HepG2 (cell line): ENCODE measurements at regions not wholly inside any gene's neighbourhood (a gene's known extent, or its start where the extent isn't known, plus 50 kb on each side); places are given as distances from the start of the nearest gene placed in this dataset.

Source experiments
- ATAC-seq: fragments of 200-7000 bp; cut with Tn5 transposase; 3 replicates; pipeline ENCODE4 v1.9.1; 2020; ENCODE audit warnings: mild to moderate bottlenecking, moderate library complexity
- BruUV-seq: library from RNA; stranded (reverse); fragments of 400-500 nt; replicated peaks from 2 replicates; lab custom pipeline; 2021; lab: Mats Ljungman, UMichigan
- CTCF ChIA-PET: fragments of 300-600 bp; formaldehyde crosslinking; extraction: SDS; loops from one replicate; lab custom pipeline; 2021; ENCODE audit warnings: low total read pairs, inconsistent platforms, low intra/inter-chr PET ratio; lab: Yijun Ruan, JAX
- POLR2A ChIA-PET: fragments of 350-600 bp; sonication (Branson Sonifier 250); formaldehyde crosslinking; loops from one replicate; lab custom pipeline; 2020; ENCODE audit warnings: antibody characterized with exemption, inconsistent platforms; lab: Yijun Ruan, JAX
- DNase-seq: peaks from one replicate; pipeline ENCODE4 v3.0.0-alpha.2; 2015; ENCODE audit warnings: low spot score
- FAIRE-seq: peaks from 3 replicates; lab custom pipeline; 2011; peaks lifted over from hg19 to GRCh38; lab: Jason Lieb, UNC
- H2AFZ ChIP-seq: one replicate; pipeline ENCODE4 v1.6.1; 2011; ENCODE audit warnings: low read length, inconsistent platforms
- H3K27ac ChIP-seq: fragments of 300-600 bp; 3 replicates; pipeline ENCODE4 v1.8.0; 2011; ENCODE audit warnings: mixed run types, mild to moderate bottlenecking, mixed read lengths, low read length, inconsistent platforms; ENCODE audit not compliant: insufficient read depth; ENCODE audit errors: extremely low read length
- H3K27me3 ChIP-seq, 2 experiments: fragments of 200-600 bp in 1 of 2; 2 replicates in 1 of 2; 3 replicates in 1 of 2; pipeline versions ENCODE4 v1.6.0 to v1.8.0; 2011; ENCODE audit warnings: low read length in 2 of 2, mild to moderate bottlenecking in 2 of 2, moderate library complexity in 2 of 2, inconsistent platforms in 1 of 2; ENCODE audit not compliant: insufficient read depth in 2 of 2, control insufficient read depth in 1 of 2
- H3K36me3 ChIP-seq, 2 experiments: fragments of 200-600 bp in 1 of 2; replicated peaks in 1 of 2; 2 replicates in 1 of 2; 3 replicates in 1 of 2; pipeline versions ENCODE4 v1.5.1 to v1.8.0; 2011; ENCODE audit warnings: low read length in 2 of 2, inconsistent platforms in 1 of 2; ENCODE audit not compliant: insufficient read depth in 2 of 2, control insufficient read depth in 1 of 2
- H3K4me1 ChIP-seq: 2 replicates; pipeline ENCODE4 v1.5.1; 2012; ENCODE audit warnings: low read length, inconsistent platforms; ENCODE audit not compliant: insufficient read depth
- H3K4me2 ChIP-seq: 2 replicates; pipeline ENCODE4 v1.6.0; 2011; ENCODE audit warnings: low read depth, low read length, inconsistent platforms
- H3K4me3 ChIP-seq, 3 experiments: fragments of 200-600 bp in 1 of 3; sonication (generic), shearing (Covaris generic) in 1 of 3; replicated peaks in 1 of 3; 2 replicates each; pipeline ENCODE4 v1.5.1; 2011 to 2016; ENCODE audit warnings: low read length in 3 of 3, inconsistent platforms in 2 of 3, low read depth in 2 of 3, mild to moderate bottlenecking in 2 of 3, control low read depth in 1 of 3, mixed read lengths in 1 of 3; ENCODE audit not compliant: insufficient read depth in 1 of 3
- H3K79me2 ChIP-seq: one replicate; pipeline ENCODE4 v1.6.1; 2011; ENCODE audit warnings: low read length, inconsistent platforms; ENCODE audit not compliant: insufficient read depth
- H3K9ac ChIP-seq: 2 replicates; pipeline ENCODE4 v1.6.0; 2011; ENCODE audit warnings: mild to moderate bottlenecking, low read depth, low read length, inconsistent platforms; ENCODE audit not compliant: insufficient read depth
- H3K9me3 ChIP-seq: 2 replicates; pipeline ENCODE4 v1.5.1; 2012; ENCODE audit warnings: mild to moderate bottlenecking, low read length
- H4K20me1 ChIP-seq: 2 replicates; pipeline ENCODE4 v1.6.0; 2011; ENCODE audit warnings: inconsistent platforms, mild to moderate bottlenecking, low read length, moderate library complexity; ENCODE audit not compliant: insufficient read depth
- EHMT2 ChIP-seq: fragments of 200-600 bp; sonication (generic); IDR thresholded peaks from 2 replicates; pipeline ENCODE4 v1.7.0; 2017; ENCODE audit warnings: antibody characterized with exemption, low read depth, low read length, borderline replicate concordance
- FOXP4 ChIP-seq: sonication (generic); formaldehyde crosslinking; IDR thresholded peaks from 2 replicates; pipeline ENCODE4 v1.4.0; 2020; ENCODE audit warnings: missing genetic modification reagents
- MZF1 ChIP-seq: sonication (generic); formaldehyde crosslinking; IDR thresholded peaks from 2 replicates; pipeline ENCODE4 v1.8.1; 2023; ENCODE audit warnings: mild to moderate bottlenecking, missing genetic modification reagents, borderline replicate concordance
- NCOR1 ChIP-seq: fragments of 200-600 bp; sonication (generic); IDR thresholded peaks from 2 replicates; pipeline ENCODE4 v1.7.0; 2017; ENCODE audit warnings: antibody characterized with exemption, low read length, borderline replicate concordance
- NFE2 ChIP-seq: sonication (generic); formaldehyde crosslinking; IDR thresholded peaks from 2 replicates; pipeline ENCODE4 v1.4.0; 2020; ENCODE audit warnings: missing genetic modification reagents
- PLSCR1 ChIP-seq: sonication (generic); formaldehyde crosslinking; IDR thresholded peaks from 2 replicates; pipeline ENCODE4 v1.5.0; 2020; ENCODE audit warnings: missing genetic modification reagents, mild to moderate bottlenecking, borderline replicate concordance
- SIX1 ChIP-seq: sonication (generic); formaldehyde crosslinking; IDR thresholded peaks from 2 replicates; pipeline ENCODE4 v1.4.0; 2020; ENCODE audit warnings: missing genetic modification reagents, borderline replicate concordance
- SRSF9 ChIP-seq: fragments of 200-400 bp; formaldehyde crosslinking; IDR thresholded peaks from 2 replicates; pipeline ENCODE4 v1.6.1; 2018; ENCODE audit warnings: borderline replicate concordance, mild to moderate bottlenecking, low read depth, low read length; ENCODE audit not compliant: insufficient read depth, poor library complexity, severe bottlenecking
- THAP11 ChIP-seq: IDR thresholded peaks from 2 replicates; pipeline ENCODE4 v1.6.1; 2016; ENCODE audit warnings: missing biosample characterization, missing genetic modification reagents
- ZEB1 ChIP-seq: IDR thresholded peaks from 2 replicates; pipeline ENCODE4 v1.6.1; 2012; ENCODE audit warnings: mild to moderate bottlenecking, low read depth, inconsistent platforms; ENCODE audit not compliant: insufficient replicate concordance
- ZNF180 ChIP-seq: sonication (generic); formaldehyde crosslinking; IDR thresholded peaks from 2 replicates; pipeline ENCODE4 v1.4.0; 2020; ENCODE audit warnings: low read depth, missing genetic modification reagents, borderline replicate concordance
- ZNF335 ChIP-seq: sonication (generic); formaldehyde crosslinking; IDR thresholded peaks from 2 replicates; pipeline ENCODE4 v1.4.0; 2020; ENCODE audit warnings: missing genetic modification reagents
- ZNF574 ChIP-seq: sonication (generic); formaldehyde crosslinking; IDR thresholded peaks from 2 replicates; pipeline ENCODE4 v1.4.0; 2020; ENCODE audit warnings: missing genetic modification reagents
- ZNF619 ChIP-seq: sonication (generic); formaldehyde crosslinking; IDR thresholded peaks from 2 replicates; pipeline ENCODE4 v1.4.0; 2020; ENCODE audit warnings: mild to moderate bottlenecking, missing genetic modification reagents
- ZNF740 ChIP-seq: sonication (generic); formaldehyde crosslinking; IDR thresholded peaks from 2 replicates; pipeline ENCODE4 v1.4.0; 2020; ENCODE audit warnings: missing genetic modification reagents
- ZNF839 ChIP-seq: sonication (generic); formaldehyde crosslinking; IDR thresholded peaks from 2 replicates; pipeline ENCODE4 v1.4.0; 2020; ENCODE audit warnings: missing genetic modification reagents, mild to moderate bottlenecking, borderline replicate concordance
- WGBS: methylation state at CpG from one replicate; pipeline ENCODE4 v1.1.6; 2017; ENCODE audit warnings: low lambda C conversion rate; 5-methylcytosine and 5-hydroxymethylcytosine counted together
- in situ Hi-C: cut with HindIII; loops from 2 replicates; pipeline ENCODE4 v1.10.0; 2017; ENCODE audit warnings: low pct_unique_long_range_greater_than_20kb; ENCODE audit not compliant: extremely low pct_ligation_motif_present
- intact Hi-C: fragments of 100-400 bp; cut with micrococcal nuclease; formaldehyde crosslinking; loops from one replicate; pipeline ENCODE4 v1.10.0; 2022; ENCODE audit not compliant: unreplicated experiment
- TF ChIP-seq, protein P1 (sequence below): sonication (generic); formaldehyde crosslinking; IDR thresholded peaks from 2 replicates; pipeline ENCODE4 v1.4.0; 2020; ENCODE audit warnings: missing genetic modification reagents
- TF ChIP-seq, protein P2 (sequence below): IDR thresholded peaks from 2 replicates; pipeline ENCODE4 v1.6.1; 2016; ENCODE audit warnings: mild to moderate bottlenecking, missing biosample characterization, missing genetic modification reagents

GRCh38 chr2:238643400-238643907 lies 204.4 kb upstream of the TWIST2 start:
- H3K36me3 ChIP-seq: no peaks in the 10 kb centered on the region
- CTCF ChIA-PET: no interaction called here
- POLR2A ChIA-PET: no interaction called here
- no peak overlapping the region for H3K9ac ChIP-seq
- in situ Hi-C loops: no loop called here
- no peak overlapping the region for H2AFZ ChIP-seq
- H3K79me2 ChIP-seq: no peaks in the 10 kb centered on the region
- no peak for ATAC-seq
- FAIRE-seq: no peak
- H4K20me1 ChIP-seq: no peaks in the 10 kb centered on the region
- DNase-seq: no peak
- BruUV-seq: no TSS peak
- H3K9me3 ChIP-seq: no peaks in the 10 kb centered on the region
- no peak overlapping the region for H3K4me3 ChIP-seq
- no peaks in the 10 kb centered on the region for H3K4me1 ChIP-seq
- H3K4me2 ChIP-seq: no peak overlapping the region
- no peak overlapping the region for H3K27ac ChIP-seq
- WGBS: 16% methylated on average over 5 of the region's 5 CpGs
- intact Hi-C loops: no loop called here
- peaks cover 2 to 33% of the 10 kb centered on the region in 2 experiments; a peak in 4 of 5 replicates for H3K27me3 ChIP-seq
- TF ChIP-seq MZF1 (CRISPR knock-in tag) (no peak), SRSF9 (no peak), ZNF839 (CRISPR knock-in tag) (no peak), ZNF335 (no peak), THAP11 (CRISPR knock-in tag) (no peak), EHMT2 (no peak), FOXP4 (CRISPR knock-in tag) (no peak), ZNF574 (CRISPR knock-in tag) (no peak), NFE2 (no peak), PLSCR1 (CRISPR knock-in tag) (no peak), ZNF180 (CRISPR knock-in tag) (no peak), SIX1 (CRISPR knock-in tag) (no peak), ZNF740 (CRISPR knock-in tag) (no peak), ZNF619 (CRISPR knock-in tag) (no peak), ZEB1 (no peak), NCOR1 (no peak)
- TF ChIP-seq, protein P1, sequence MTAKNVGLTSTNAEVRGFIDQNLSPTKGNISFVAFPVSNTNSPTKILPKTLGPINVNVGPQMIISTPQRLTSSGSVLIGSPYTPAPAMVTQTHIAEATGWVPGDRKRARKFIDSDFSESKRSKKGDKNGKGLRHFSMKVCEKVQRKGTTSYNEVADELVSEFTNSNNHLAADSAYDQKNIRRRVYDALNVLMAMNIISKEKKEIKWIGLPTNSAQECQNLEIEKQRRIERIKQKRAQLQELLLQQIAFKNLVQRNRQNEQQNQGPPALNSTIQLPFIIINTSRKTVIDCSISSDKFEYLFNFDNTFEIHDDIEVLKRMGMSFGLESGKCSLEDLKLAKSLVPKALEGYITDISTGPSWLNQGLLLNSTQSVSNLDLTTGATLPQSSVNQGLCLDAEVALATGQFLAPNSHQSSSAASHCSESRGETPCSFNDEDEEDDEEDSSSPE (CRISPR knock-in tag): no peak
- TF ChIP-seq, protein P2, sequence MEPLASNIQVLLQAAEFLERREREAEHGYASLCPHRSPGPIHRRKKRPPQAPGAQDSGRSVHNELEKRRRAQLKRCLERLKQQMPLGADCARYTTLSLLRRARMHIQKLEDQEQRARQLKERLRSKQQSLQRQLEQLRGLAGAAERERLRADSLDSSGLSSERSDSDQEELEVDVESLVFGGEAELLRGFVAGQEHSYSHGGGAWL (CRISPR knock-in tag): no peak
